ENCODE measurements at regions not wholly inside any gene's neighbourhood (a gene's known extent, or its start where the extent isn't known, plus 50 kb on each side); places are given as distances from the start of the nearest gene placed in this dataset.
"Not testable (repeated sequence)": the region's sequence is repeated elsewhere in the genome, so short reads cannot be mapped to it uniquely, and the experiment has no call there.

GRCh38 chr4:118504927-118505326, 152.1 kb upstream of the PRSS12 start:
- not testable (repeated sequence) for DNase-seq (ENCODE audit: low spot score)

DNA sequence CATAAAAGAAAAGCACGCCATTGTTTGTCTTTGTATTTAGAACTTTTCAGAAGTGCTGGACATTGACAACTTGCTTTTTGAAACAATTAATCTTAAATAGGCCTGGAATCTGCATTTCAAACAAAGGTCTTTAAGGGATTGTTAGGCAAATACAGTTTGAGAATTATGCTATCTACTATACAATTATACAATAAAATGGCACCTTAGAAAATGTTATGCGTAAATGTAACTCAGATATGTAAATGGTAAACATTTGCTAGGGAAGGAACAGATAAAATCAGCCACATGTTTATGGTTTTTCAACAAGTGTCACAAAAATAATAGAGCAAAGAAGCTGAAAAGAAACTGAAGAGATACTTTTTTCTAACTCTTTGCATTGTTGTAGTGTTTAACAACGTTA, 152.7 kb upstream of the PRSS12 start:
- DNase-seq (ENCODE audit: low spot score): not testable (repeated sequence)

- DNase-seq (ENCODE audit: low spot score): not testable (repeated sequence)
Observed at GRCh38 chr4:118512870-118513269, 160.1 kb upstream of the PRSS12 start.

DNA sequence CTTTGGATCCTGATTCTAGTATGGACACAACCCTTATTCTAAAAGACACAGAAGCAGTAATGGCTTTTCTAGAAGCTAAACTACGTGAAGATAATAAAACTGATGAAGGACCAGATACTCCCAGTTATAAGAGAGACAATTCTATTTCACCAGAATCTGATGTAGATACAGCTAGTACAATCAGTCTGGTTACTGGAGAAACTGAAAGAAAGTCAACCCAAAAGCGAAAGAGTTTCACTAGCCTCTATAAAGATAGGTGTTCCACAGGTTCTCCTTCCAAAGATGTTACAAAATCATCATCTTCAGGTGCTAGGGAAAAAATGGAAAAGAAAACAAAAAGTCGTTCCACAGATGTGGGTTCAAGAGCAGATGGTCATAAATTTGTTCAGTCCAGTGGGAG, 161.5 kb upstream of the PRSS12 start:
- not testable (repeated sequence) for DNase-seq (ENCODE audit: low spot score)

DNA sequence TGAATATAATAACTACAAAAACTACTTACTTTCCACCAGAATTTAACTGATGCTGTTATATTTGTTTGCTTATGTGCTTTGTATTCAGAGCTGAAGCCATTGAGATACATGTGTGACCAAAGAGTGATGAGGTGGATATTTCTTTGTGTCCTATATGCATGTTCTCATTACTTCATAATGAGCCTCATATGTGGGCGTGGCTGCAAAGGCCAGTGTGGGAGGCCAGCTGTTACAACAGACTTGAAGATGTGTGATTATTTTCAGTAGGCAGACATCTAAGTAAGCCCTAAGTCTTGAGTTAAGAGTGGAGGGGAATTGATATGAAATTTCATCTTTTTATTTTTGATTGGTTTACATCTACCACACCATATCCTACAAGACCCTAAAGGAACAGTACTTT, 163.3 kb upstream of the PRSS12 start:
- not testable (repeated sequence) for DNase-seq (ENCODE audit: low spot score)

GRCh38 chr4:118530107-118530506, 155.1 kb upstream of the METTL14 start:
- DNase-seq (ENCODE audit: low spot score): not testable (repeated sequence)

DNA sequence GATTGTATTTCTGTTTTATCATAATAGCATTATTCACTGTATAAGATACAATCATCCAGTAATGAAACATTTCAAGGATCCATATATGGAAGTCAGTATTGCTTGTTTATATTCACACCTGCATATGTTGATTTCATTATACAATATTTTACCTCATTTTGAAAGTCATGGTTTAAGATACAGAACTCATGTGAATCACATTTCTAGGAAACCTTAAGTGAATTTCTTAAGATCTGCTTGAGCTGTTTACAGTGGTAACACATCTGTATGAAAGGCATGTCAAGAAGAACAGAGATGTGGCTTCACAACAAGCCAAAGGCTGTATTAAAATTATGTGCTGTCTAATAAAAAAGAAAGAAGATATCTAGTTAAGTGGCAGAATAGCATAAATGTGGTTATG, 153.2 kb upstream of the METTL14 start:
- DNase-seq (ENCODE audit: low spot score): not testable (repeated sequence)

DNA sequence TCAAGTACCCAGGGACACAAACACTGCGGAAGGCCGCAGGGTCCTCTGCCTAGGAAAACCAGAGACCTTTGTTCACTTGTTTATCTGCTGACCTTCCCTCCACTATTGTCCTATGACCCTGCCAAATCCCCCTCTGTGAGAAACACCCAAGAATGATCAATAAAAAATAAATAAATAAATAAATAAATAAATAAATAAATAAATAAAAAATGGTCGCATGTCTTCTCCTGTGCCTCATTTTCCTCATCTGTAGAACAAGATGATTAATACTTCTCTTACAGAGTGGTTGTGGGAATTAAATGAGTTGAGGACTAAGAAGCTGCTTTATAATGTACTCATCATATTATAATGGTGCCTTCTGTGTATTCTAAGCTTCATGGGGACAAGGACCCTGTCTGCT, 149.4 kb upstream of the METTL14 start:
- not testable (repeated sequence) for DNase-seq (ENCODE audit: low spot score)

DNA sequence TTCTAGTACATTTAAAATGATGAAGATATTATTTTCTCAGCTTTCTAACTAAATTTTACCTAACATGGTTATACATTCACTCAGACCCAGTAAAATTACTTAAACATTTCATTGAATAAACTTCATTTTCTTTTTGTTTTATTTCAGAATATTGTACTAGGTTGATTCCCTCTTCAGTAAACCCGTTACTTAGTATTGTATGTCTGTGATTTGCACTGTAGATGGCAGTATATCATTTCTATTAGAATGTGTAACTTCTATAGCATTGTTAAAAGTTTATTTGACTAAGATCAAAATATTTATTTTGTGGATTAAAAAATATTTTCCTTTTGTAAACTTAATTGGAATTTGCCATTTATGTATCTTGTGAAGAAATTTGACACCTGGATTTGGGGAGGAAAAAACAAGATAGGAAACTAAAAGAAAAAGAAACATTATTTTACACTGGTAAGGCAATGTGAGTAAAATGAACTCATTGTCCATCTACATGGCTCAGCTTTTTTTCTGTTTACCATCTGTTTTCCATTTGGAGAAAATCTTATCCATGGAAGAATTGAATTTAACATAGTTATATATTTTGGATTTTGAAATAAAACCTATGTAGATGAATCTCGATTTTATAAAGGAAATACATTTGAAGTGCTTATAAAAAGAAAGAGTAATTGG, 145.6 kb upstream of the METTL14 start:
- DNase-seq (ENCODE audit: low spot score): peak; percentile 16

- not testable (repeated sequence) for DNase-seq (ENCODE audit: low spot score)
Observed at GRCh38 chr4:118556576-118556975, 128.6 kb upstream of the METTL14 start.

GRCh38 chr4:118557298-118557851, 127.8 kb upstream of the METTL14 start:
- no peak for DNase-seq (ENCODE audit: low spot score)

GRCh38 chr4:118558188-118558587, 127.0 kb upstream of the METTL14 start:
- DNase-seq (ENCODE audit: low spot score): not testable (repeated sequence)

GRCh38 chr4:118561559-118561958, 123.6 kb upstream of the METTL14 start:
- not testable (repeated sequence) for DNase-seq (ENCODE audit: low spot score)

- not testable (repeated sequence) for DNase-seq (ENCODE audit: low spot score)
Observed at GRCh38 chr4:118566003-118566513, 119.1 kb upstream of the METTL14 start.

DNA sequence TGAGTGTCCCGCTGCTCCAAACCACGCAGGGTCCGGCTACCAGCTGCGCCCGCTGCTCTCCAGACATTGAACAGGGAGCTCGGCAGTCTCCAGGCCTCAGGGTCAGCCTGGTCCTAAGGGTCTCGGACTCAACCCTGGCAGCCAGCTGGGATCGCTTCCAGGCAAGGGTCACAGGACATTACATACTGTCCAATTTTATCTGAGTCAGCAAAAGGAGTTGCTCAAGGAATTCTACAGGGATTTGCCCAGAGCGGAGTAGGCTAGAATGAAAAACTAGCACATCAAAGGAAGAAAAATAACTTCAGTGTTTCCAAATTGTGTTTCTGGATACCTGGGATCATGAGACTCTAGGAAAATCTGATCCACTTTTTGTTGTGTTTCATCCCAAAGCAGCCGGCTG, 112.2 kb upstream of the METTL14 start:
- not testable (repeated sequence) for DNase-seq (ENCODE audit: low spot score)

DNA sequence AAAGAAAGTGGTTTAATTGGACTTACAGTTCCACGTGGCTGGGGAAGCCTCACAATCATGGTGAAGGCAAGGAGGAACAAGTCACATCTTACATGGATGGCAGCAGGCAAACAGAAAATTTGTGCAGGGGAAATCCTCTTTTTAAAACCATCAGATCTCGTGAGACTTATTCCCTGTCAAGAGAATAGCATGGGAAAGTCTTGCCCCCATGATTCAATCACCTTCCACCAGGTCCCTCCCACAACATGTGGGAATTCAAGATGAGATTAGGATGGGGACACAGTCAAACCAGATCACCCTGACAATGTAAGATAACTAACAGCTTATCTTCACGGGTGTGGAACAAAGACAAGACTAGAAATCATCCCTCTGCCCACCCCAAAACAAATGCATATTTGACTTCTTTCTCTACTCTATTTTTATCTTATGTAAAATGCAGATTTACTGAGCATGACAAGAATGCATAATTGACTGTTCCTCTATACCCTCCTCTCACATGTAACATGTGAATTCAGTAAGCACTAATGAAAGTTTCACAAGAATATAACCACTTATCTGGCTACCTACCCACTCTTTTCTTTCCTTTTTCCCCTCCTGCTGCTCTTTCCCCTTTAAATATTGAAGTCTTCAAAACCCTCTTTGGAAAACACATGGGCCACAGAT, 110.8 kb upstream of the METTL14 start:
- not testable (repeated sequence) for DNase-seq (ENCODE audit: low spot score)

DNA sequence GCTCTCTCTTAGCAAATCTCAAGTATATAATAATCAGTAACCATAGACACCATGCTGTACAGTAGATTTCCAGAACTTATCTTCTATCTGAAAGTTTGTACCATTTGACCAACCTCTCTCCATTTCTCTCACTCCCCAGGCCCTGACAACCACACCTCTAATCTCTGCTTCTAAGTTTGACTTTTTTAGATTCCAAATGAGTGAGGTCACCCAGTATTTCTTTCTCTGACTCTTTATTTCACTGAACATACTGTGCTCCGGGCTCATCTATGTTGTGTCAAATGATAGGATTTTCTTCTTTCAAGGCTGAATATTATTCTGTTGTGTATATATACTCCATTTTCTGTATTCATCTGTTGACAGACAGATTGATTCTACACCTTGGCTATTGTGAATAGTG, 110.1 kb upstream of the METTL14 start:
- not testable (repeated sequence) for DNase-seq (ENCODE audit: low spot score)

- DNase-seq (ENCODE audit: low spot score): not testable (repeated sequence)
Observed at GRCh38 chr4:118575726-118576125, 109.5 kb upstream of the METTL14 start.

DNA sequence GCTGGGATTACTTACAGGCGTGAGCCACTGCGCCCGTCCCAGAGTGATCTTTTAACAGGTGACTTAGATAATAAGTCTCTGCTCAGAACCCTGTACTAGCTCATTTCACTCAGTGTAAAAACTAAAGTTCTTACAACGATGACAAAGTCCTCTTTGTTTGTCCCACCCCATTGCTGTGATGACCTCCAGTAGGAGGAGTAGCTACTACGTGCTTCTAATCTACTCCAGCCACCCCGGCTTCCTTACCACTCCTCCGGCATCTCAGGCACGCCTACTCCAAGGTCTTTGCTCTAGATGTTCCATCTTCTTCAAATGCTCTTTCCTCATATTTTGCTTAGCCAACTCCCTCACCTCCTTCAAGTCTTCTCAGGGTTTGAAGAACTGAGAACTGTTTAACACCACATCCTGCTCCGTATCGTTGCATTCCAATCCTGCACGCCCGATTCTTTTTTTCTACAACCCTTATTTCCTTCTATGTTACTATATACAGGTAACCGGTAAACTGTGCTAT, 108.4 kb upstream of the METTL14 start:
- not testable (repeated sequence) for DNase-seq (ENCODE audit: low spot score)

DNA sequence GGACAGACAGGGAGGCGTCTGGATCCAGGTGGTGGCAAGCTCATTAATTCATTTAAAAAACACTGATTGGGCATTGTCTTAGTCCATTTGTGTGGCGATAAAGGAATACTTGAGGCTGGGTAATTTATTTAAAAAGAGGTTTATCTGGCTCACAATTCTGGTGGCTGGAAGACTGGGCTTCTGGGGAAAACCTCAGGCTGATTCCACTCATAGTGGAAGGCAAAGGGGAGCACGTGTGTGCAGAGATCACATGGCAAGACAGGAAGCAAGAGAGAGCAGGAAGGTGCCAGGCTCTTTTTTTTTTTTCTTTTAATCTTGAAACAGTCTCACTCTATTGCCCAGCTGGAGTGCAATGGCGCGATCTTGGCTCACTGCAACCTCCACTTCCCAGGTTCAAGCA, 100.2 kb upstream of the METTL14 start:
- no peak for DNase-seq (ENCODE audit: low spot score)

GRCh38 chr4:118586357-118586790, 98.8 kb upstream of the METTL14 start:
- no peak for DNase-seq (ENCODE audit: low spot score)

- DNase-seq (ENCODE audit: low spot score): no peak
Observed at GRCh38 chr4:118587116-118587831, 97.9 kb upstream of the METTL14 start.
